OCI-LY1 (cell line): ENCODE measurements at regions not wholly inside any gene's neighbourhood (a gene's known extent, or its start where the extent isn't known, plus 50 kb on each side); places are given as distances from the start of the nearest gene placed in this dataset.

ENCODE experiments used
- H2AFZ ChIP-seq: fragments of 200-600 bp; sonication (generic), shearing (Covaris generic); 2 replicates; pipeline ENCODE4 v1.6.0; 2014; ENCODE audit warnings: antibody characterized with exemption, mild to moderate bottlenecking, low read length
- H3F3A ChIP-seq: fragments of 200-600 bp; sonication (generic), shearing (Covaris generic); 2 replicates; pipeline ENCODE4 v1.6.0; 2014; ENCODE audit warnings: mild to moderate bottlenecking, antibody characterized with exemption, low read length, moderate library complexity; ENCODE audit not compliant: insufficient read depth
- H3K27ac ChIP-seq: fragments of 200-600 bp; sonication (generic); 2 replicates; pipeline ENCODE4 v1.5.1; 2014; ENCODE audit warnings: low read length, mixed run types, mild to moderate bottlenecking, low read depth; ENCODE audit not compliant: poor library complexity, severe bottlenecking
- H3K27me3 ChIP-seq: fragments of 200-600 bp; sonication (generic); 2 replicates; pipeline ENCODE4 v1.6.0; 2014; ENCODE audit warnings: antibody characterized with exemption, mild to moderate bottlenecking, low read length, moderate library complexity; ENCODE audit not compliant: insufficient read depth
- H3K36me3 ChIP-seq: fragments of 200-600 bp; sonication (generic); 2 replicates; pipeline ENCODE4 v1.6.1; 2014; ENCODE audit warnings: mild to moderate bottlenecking, antibody characterized with exemption, low read length, moderate library complexity, mixed read lengths; ENCODE audit not compliant: insufficient read depth
- H3K4me1 ChIP-seq: fragments of 200-600 bp; sonication (generic); 2 replicates; pipeline ENCODE4 v1.5.1; 2014; ENCODE audit warnings: mild to moderate bottlenecking, low read length, moderate library complexity; ENCODE audit not compliant: insufficient read depth, severe bottlenecking
- H3K4me2 ChIP-seq: fragments of 200-600 bp; sonication (generic), shearing (Covaris generic); 2 replicates; pipeline ENCODE4 v1.6.1; 2014; ENCODE audit warnings: low read length
- H3K4me3 ChIP-seq: fragments of 200-600 bp; sonication (generic); 2 replicates; pipeline ENCODE4 v1.5.1; 2014; ENCODE audit warnings: low read length, low read depth, mild to moderate bottlenecking, mixed read lengths; ENCODE audit not compliant: poor library complexity, severe bottlenecking
- H3K79me2 ChIP-seq: fragments of 200-600 bp; shearing (Covaris generic); 2 replicates; pipeline ENCODE4 v1.6.1; 2016; ENCODE audit warnings: mixed run types, low read length, mixed read lengths; ENCODE audit not compliant: insufficient read depth
- H3K9ac ChIP-seq: fragments of 200-600 bp; sonication (generic), shearing (Covaris generic); 2 replicates; pipeline ENCODE4 v1.6.1; 2014; ENCODE audit warnings: mild to moderate bottlenecking, low read length, mixed read lengths
- H3K9me2 ChIP-seq: fragments of 200-600 bp; sonication (generic), shearing (Covaris generic); 2 replicates; pipeline ENCODE4 v1.6.1; 2014; ENCODE audit warnings: low read depth, mild to moderate bottlenecking, low read length, mixed read lengths
- H3K9me3 ChIP-seq: fragments of 200-600 bp; shearing (Covaris generic); 2 replicates; pipeline ENCODE4 v1.6.1; 2014; ENCODE audit warnings: low read length, mixed read lengths
- H4K20me1 ChIP-seq: fragments of 200-600 bp; sonication (generic), shearing (Covaris generic); 2 replicates; pipeline ENCODE4 v1.6.0; 2016; ENCODE audit warnings: mild to moderate bottlenecking, low read length; ENCODE audit not compliant: insufficient read depth
- EZH2 ChIP-seq: fragments of 200-600 bp; sonication (generic), shearing (Covaris generic); IDR thresholded peaks from 2 replicates; pipeline ENCODE4 v1.8.0; 2017; ENCODE audit warnings: borderline replicate concordance, mixed run types, mild to moderate bottlenecking, antibody characterized with exemption, low read length, moderate library complexity, mixed read lengths
- TF ChIP-seq, protein P1 (sequence below): fragments of 200-600 bp; sonication (generic), shearing (Covaris generic); IDR thresholded peaks from 2 replicates; pipeline ENCODE4 v1.5.1; 2017; ENCODE audit warnings: mild to moderate bottlenecking, antibody characterized with exemption, low read length, moderate library complexity, mixed read lengths

DNA sequence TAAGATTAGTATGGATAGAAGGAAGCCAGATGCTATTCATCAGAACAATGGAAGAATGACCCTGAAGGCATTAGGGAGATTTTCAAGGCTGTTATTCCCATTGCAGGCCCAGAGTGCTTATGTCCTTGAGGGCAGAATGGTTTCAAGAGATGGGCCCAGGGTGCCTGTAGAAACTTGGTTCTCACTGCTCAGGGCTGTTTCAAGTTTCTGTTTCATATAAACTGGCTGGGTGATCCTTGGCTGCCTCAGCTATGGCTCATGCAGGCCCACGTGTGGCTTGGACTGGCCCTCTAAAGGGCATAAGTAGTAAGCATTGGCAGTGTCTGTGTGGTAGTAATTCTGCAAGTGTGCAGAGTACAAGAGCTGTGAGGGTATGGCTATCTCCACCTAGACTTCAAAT is 540.9 kb upstream of the MAN1A1 start:
- Histone ChIP-seq H3K4me2 (no peak overlapping the region), H3K4me1 (no peaks in the 10 kb centered on the region), H3K27me3 (no peaks in the 10 kb centered on the region), H3K27ac (no peak overlapping the region), H3K9me2 (no peaks in the 10 kb centered on the region), H4K20me1 (no peaks in the 10 kb centered on the region), H3K9ac (no peak overlapping the region), H3K36me3 (no peaks in the 10 kb centered on the region), H2AFZ (no peak overlapping the region), H3K79me2 (no peaks in the 10 kb centered on the region), H3K4me3 (no peak overlapping the region), H3F3A (no peaks in the 10 kb centered on the region), H3K9me3 (no peaks in the 10 kb centered on the region)
- no peak for TF ChIP-seq EZH2
- TF ChIP-seq, protein P1, sequence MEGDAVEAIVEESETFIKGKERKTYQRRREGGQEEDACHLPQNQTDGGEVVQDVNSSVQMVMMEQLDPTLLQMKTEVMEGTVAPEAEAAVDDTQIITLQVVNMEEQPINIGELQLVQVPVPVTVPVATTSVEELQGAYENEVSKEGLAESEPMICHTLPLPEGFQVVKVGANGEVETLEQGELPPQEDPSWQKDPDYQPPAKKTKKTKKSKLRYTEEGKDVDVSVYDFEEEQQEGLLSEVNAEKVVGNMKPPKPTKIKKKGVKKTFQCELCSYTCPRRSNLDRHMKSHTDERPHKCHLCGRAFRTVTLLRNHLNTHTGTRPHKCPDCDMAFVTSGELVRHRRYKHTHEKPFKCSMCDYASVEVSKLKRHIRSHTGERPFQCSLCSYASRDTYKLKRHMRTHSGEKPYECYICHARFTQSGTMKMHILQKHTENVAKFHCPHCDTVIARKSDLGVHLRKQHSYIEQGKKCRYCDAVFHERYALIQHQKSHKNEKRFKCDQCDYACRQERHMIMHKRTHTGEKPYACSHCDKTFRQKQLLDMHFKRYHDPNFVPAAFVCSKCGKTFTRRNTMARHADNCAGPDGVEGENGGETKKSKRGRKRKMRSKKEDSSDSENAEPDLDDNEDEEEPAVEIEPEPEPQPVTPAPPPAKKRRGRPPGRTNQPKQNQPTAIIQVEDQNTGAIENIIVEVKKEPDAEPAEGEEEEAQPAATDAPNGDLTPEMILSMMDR = no peak

DNA sequence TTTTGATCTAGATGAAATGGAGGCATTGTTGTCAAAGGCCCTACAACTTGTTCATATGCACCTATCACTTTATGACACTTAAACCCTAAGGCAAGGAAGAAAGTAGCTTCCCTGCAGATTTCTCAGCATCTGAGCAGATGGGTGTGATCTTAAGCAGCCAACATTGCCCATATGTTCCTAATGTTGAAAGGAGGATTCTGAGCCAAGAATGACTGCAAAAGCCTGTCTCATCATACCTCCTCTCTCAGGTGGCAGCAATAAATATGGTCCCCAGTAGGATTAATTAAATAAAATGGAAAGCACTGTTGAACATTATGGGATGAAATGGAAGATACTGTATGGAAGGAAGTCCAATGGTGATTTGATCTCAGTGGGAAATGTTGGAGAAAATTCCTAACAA is 538.1 kb upstream of the MAN1A1 start:
- H3K27ac ChIP-seq = no peak overlapping the region
- H3K36me3 ChIP-seq = no peaks in the 10 kb centered on the region
- H3K9ac ChIP-seq = no peak overlapping the region
- no peak overlapping the region for H3K4me3 ChIP-seq
- H3K9me3 ChIP-seq = no peaks in the 10 kb centered on the region
- H3K4me2 ChIP-seq = no peak overlapping the region
- no peaks in the 10 kb centered on the region for H3F3A ChIP-seq
- H2AFZ ChIP-seq = no peak overlapping the region
- no peaks in the 10 kb centered on the region for H3K79me2 ChIP-seq
- TF ChIP-seq EZH2 = no peak
- TF ChIP-seq, protein P1 = no peak
- no peaks in the 10 kb centered on the region for H3K9me2 ChIP-seq
- H4K20me1 ChIP-seq = no peaks in the 10 kb centered on the region
- H3K4me1 ChIP-seq = no peaks in the 10 kb centered on the region
- no peaks in the 10 kb centered on the region for H3K27me3 ChIP-seq

DNA sequence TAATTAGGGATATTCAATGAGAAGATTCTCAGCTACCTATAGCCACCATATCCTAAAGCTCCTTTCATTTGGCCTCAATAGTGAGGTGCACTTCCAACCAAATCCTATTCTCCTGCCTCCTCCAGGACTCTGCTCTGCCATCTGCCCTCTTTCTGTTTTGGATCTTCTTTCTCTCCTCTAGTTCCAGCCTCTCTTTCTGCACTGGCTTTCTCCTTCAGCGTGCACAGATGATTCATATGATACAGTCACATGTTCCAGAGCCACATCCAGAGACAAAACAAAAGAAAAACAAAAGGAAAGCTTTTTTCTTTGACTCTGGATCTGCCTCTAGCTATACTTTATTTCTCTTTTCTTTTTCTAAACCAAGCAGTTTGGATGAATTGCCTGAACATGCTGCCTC is 531.9 kb upstream of the MAN1A1 start:
- TF ChIP-seq, protein P1 = no peak
- TF ChIP-seq EZH2 = no peak
- no peaks in the 10 kb centered on the region for H4K20me1 ChIP-seq
- no peak overlapping the region for H3K27ac ChIP-seq
- H3K27me3 ChIP-seq = no peaks in the 10 kb centered on the region
- no peak overlapping the region for H3K4me3 ChIP-seq
- no peaks in the 10 kb centered on the region for H3K4me1 ChIP-seq
- H3K4me2 ChIP-seq = no peak overlapping the region
- no peaks in the 10 kb centered on the region for H3K9me3 ChIP-seq
- H3K9ac ChIP-seq = no peak overlapping the region
- no peaks in the 10 kb centered on the region for H3K79me2 ChIP-seq
- H2AFZ ChIP-seq = no peak overlapping the region
- H3K36me3 ChIP-seq = no peaks in the 10 kb centered on the region
- H3K9me2 ChIP-seq = no peaks in the 10 kb centered on the region
- no peaks in the 10 kb centered on the region for H3F3A ChIP-seq
